ENCODE measurements at regions not wholly inside any gene's neighbourhood (a gene's known extent, or its start where the extent isn't known, plus 50 kb on each side); places are given as distances from the start of the nearest gene placed in this dataset.

GRCh38 chr10:106089855-106090254 lies 1074.7 kb downstream of the SORCS1 start:
- TF ChIP-seq POLR2A (IDR thresholded peaks at IDR 0.05) (no peak), CTCF (IDR thresholded peaks at IDR 0.05) (no peak)

Data from right lobe of liver (tissue), 4 donors.